ENCODE measurements at regions not wholly inside any gene's neighbourhood (a gene's known extent, or its start where the extent isn't known, plus 50 kb on each side); places are given as distances from the start of the nearest gene placed in this dataset.

DNA sequence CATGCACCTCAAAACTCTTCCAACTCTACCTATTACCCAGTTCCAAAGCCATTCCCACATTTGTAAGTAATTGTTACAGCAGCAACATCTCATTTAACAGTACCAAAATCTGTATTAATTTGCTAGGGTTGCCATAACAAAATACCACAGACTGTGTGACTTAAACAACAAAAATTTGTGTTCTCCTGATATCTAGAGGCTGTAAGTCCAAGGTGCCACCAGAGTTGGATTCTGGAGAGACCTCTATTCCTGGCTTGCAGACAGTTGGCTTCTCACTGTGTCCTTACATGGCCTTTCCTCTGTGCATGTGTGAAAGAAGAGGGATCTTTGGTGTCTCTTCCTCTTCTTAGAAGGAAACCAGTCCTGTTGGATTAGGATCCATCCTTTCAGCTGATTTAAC lies 203.8 kb upstream of the PIK3R1 start:
- H3K27ac ChIP-seq (ENCODE audit: insufficient read length, low read depth, low read length) = no peak overlapping the region
- no peak overlapping the region for H2BK5ac ChIP-seq (ENCODE audit: insufficient read length, low read length)
- Mint-ChIP-seq H3K27ac (no peak overlapping the region), H3K36me3 (ENCODE audit: insufficient read depth in 1 of 3, low read depth in 3 of 3) (peaks cover 0 to 2% (median 0%) of the 10 kb centered on the region in 3 experiments; a peak in 1 of 7 replicates), H3K27me3 (ENCODE audit: low read depth) (no peaks in the 10 kb centered on the region), H3K4me3 (no peak overlapping the region), H3K4me1 (no peaks in the 10 kb centered on the region), H3K9me3 (peaks cover 0 to 9% of the 10 kb centered on the region in 2 experiments; a peak in 3 of 5 replicates)
- H3K4ac ChIP-seq (ENCODE audit: low read depth, low read length) = no peak overlapping the region
- H3K23ac ChIP-seq (ENCODE audit: insufficient read length, low read depth, low read length) = no peak overlapping the region
- H3K4me1 ChIP-seq (ENCODE audit: insufficient read depth, low read length) = no peaks in the 10 kb centered on the region
- H3K79me1 ChIP-seq (ENCODE audit: insufficient read depth, low read depth, low read length, poor library complexity, severe bottlenecking) = no peaks in the 10 kb centered on the region
- DNase-seq = no peak
- no peak overlapping the region for H3K4me2 ChIP-seq (ENCODE audit: insufficient read depth, insufficient read length, low read length)
- no peaks in the 10 kb centered on the region for H4K20me1 ChIP-seq (ENCODE audit: control insufficient read depth, insufficient read depth, insufficient read length)
- no peak overlapping the region for H3K9ac ChIP-seq (ENCODE audit: extremely low read depth, insufficient read length, low read length)
- no peak overlapping the region for H2BK15ac ChIP-seq (ENCODE audit: low read depth, low read length)
- no peak for TF ChIP-seq CTCF (conservative IDR thresholded peaks at IDR 0.05)
- no peak overlapping the region for H3K18ac ChIP-seq (ENCODE audit: insufficient read length, low read depth, low read length)
- H3K56ac ChIP-seq (ENCODE audit: insufficient read length, low read depth, low read length) = no peak overlapping the region
- H3K23me2 ChIP-seq (ENCODE audit: insufficient read length, low read depth, low read length, poor library complexity, severe bottlenecking) = no peaks in the 10 kb centered on the region
- H2BK120ac ChIP-seq (ENCODE audit: low read depth, low read length, poor library complexity, severe bottlenecking) = no peak overlapping the region
- H3K14ac ChIP-seq (ENCODE audit: insufficient read depth, low read length) = no peak overlapping the region
- H4K8ac ChIP-seq (replicated peaks; ENCODE audit: insufficient read length, low read depth, low read length) = no peak overlapping the region
- H3T11ph ChIP-seq (ENCODE audit: low read length) = no peak overlapping the region
- no peak overlapping the region for H2BK12ac ChIP-seq (ENCODE audit: insufficient read length, low read depth, low read length)
- H2BK20ac ChIP-seq (ENCODE audit: low read depth, low read length, poor library complexity, severe bottlenecking) = no peak overlapping the region
- no peaks in the 10 kb centered on the region for H3K9me3 ChIP-seq (ENCODE audit: control insufficient read depth, low read depth, low read length)
- H2AFZ ChIP-seq (ENCODE audit: low read length) = no peak overlapping the region
- H2AK5ac ChIP-seq (ENCODE audit: insufficient read length, low read length) = no peak overlapping the region
- H4K91ac ChIP-seq (ENCODE audit: insufficient read length, low read depth, low read length) = no peak overlapping the region
- no peaks in the 10 kb centered on the region for H3K27me3 ChIP-seq (ENCODE audit: insufficient read depth, low read length)
- no peak overlapping the region for H4K5ac ChIP-seq (ENCODE audit: insufficient read length, low read depth, low read length)
- H3K79me2 ChIP-seq (ENCODE audit: insufficient read depth, low read length) = no peaks in the 10 kb centered on the region
